Adrenal gland (tissue), 5 donors: ENCODE measurements at regions not wholly inside any gene's neighbourhood (a gene's known extent, or its start where the extent isn't known, plus 50 kb on each side); places are given as distances from the start of the nearest gene placed in this dataset.

Source experiments
- CTCF ChIP-seq, 6 experiments: fragments of 450-650 bp in 4 of 6; fragments of 200-600 bp in 2 of 6; sonication (generic) in 1 of 6; IDR thresholded peaks; 1 replicate in 5 of 6; 2 replicates in 1 of 6; pipeline versions ENCODE4 v1.5.1 to v1.8.0; 2016 to 2021; ENCODE audit warnings: antibody characterized with exemption in 6 of 6, mild to moderate bottlenecking in 2 of 6, moderate library complexity in 1 of 6
- POLR2A ChIP-seq, 2 donors: fragments of 450-650 bp; IDR thresholded peaks; one replicate each; pipeline ENCODE4 v1.6.1; 2017; ENCODE audit warnings: antibody characterized with exemption in 2 of 2, mild to moderate bottlenecking in 2 of 2, moderate library complexity in 1 of 2
- donor health status: DM: no; HTN: no; CAD: no.

GRCh38 chr9:135422341-135422944 is 57.1 kb upstream of the PPP1R26 start:
- TF ChIP-seq POLR2A (IDR thresholded peaks at IDR 0.05) = no peak
- TF ChIP-seq CTCF (IDR thresholded peaks at IDR 0.05) = no peak
